GM12891 (cell line): ENCODE measurements at regions not wholly inside any gene's neighbourhood (a gene's known extent, or its start where the extent isn't known, plus 50 kb on each side); places are given as distances from the start of the nearest gene placed in this dataset.

Source experiments
- POLR2A ChIP-seq: IDR thresholded peaks from 2 replicates; pipeline ENCODE4 v1.6.1; 2011; ENCODE audit warnings: low read depth, low read length, control low read depth
- POLR2AphosphoS5 ChIP-seq: IDR thresholded peaks from 2 replicates; pipeline ENCODE4 v1.6.1; 2011; ENCODE audit warnings: low read depth, low read length, control low read depth
- POU2F2 ChIP-seq: IDR thresholded peaks from 2 replicates; pipeline ENCODE4 v1.6.1; 2011; ENCODE audit warnings: low read depth, mild to moderate bottlenecking, control low read depth, low read length, moderate library complexity
- SPI1 ChIP-seq: IDR thresholded peaks from 2 replicates; pipeline ENCODE4 v1.6.1; 2011; ENCODE audit warnings: low read depth, low read length, control low read depth
- TAF1 ChIP-seq: IDR thresholded peaks from 2 replicates; pipeline ENCODE4 v1.6.1; 2011; ENCODE audit warnings: low read depth, low read length, control low read depth

- TF ChIP-seq POLR2A, result no peak
- no peak for TF ChIP-seq TAF1
- TF ChIP-seq POLR2AphosphoS5, result no peak
- no peak for TF ChIP-seq SPI1
- no peak for TF ChIP-seq POU2F2
Observed at GRCh38 chr5:164336906-164337305, 831.5 kb downstream of the MAT2B start.
